ENCODE measurements at regions not wholly inside any gene's neighbourhood (a gene's known extent, or its start where the extent isn't known, plus 50 kb on each side); places are given as distances from the start of the nearest gene placed in this dataset.
"Not testable (repeated sequence)": the region's sequence is repeated elsewhere in the genome, so short reads cannot be mapped to it uniquely, and the experiment has no call there.

DNA sequence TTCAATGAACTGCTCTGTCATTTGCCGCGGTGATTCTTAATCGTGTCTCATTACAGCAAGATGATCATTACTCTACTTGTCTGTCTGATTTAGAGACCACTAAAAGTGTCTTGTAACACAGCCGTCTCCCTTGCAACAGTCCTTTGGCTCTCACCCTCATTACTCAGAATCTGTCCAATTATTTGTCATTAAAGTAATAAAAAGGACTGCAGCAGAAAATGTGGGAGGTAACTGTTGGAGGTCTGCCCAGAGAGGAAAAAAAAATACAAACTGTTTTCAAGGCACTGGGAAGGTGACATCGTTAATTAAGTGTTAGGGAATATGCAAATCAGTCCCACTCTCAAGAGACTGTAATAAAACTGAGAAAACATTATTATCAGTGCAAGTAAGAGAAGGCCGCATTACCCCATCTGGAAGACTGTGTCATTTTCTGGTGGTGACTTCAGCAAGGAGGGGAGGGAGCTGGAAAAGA, 281.0 kb downstream of the RASEF start:
- no peak for DNase-seq (ENCODE audit: low read depth in 2 of 2)

GRCh38 chr9:82783045-82783444, 279.9 kb downstream of the RASEF start:
- no peak for DNase-seq (ENCODE audit: low read depth in 2 of 2)

DNA sequence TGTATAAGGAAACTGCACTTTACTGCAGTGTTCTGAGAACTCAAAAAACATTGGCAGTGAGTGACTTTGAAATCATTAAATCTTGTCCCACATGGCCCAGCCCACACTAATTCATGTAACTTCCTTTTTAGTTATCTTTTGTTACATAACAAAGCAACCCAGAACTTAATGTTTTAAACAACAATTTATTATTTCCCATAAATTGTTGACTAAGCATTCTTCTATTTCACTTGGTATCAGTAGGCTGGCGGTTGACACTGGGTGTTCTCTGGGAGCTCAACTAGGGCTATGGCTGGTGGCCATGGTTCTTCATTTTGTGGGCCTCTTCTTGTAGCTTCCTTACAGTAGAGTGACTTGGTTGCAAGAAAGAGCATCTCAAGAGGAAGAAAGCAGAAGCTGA, 278.4 kb downstream of the RASEF start:
- DNase-seq (ENCODE audit: low read depth in 2 of 2), result no peak

- DNase-seq (ENCODE audit: low read depth in 2 of 2), result no peak
Measured at GRCh38 chr9:82789155-82789824, 273.7 kb downstream of the RASEF start.

DNA sequence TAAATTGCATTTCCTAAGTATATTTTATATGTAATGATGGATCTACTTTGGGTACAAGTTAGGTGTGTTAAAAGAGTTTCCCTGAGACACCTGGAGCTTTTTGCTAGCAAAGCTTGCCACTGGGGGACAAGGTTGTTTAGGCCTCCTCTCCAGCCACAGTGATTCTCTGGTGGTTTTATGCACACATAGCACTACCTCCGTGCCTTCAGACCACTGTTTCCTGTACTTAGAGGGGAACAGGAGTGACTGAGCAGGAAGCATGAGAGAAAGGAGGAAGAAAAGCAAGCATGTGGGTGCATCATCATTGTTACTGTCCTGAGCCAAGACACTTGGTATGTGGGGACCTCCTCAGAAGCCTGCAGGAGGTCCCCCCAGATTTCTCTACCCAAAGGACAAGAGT, 272.1 kb downstream of the RASEF start:
- DNase-seq (ENCODE audit: low read depth in 2 of 2), result no peak

DNA sequence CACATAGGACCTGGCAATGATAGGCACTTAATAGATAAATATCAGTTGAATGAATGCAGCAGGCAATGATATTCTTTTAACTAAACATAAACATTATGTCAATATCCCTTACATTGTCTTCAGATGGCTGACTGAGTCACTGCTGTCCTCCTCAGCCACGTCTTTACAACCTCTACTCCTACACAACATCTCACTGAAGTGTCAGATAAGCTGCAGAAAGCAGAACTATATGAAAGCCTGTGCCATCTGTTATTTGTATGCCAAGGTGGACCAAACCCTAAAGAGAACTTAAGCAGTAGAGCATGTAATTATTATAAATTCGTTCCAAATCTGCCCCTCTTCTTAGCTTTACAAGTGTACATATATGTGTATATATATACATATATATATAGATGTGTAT, 271.2 kb downstream of the RASEF start:
- no peak for DNase-seq (ENCODE audit: low read depth in 2 of 2)

DNA sequence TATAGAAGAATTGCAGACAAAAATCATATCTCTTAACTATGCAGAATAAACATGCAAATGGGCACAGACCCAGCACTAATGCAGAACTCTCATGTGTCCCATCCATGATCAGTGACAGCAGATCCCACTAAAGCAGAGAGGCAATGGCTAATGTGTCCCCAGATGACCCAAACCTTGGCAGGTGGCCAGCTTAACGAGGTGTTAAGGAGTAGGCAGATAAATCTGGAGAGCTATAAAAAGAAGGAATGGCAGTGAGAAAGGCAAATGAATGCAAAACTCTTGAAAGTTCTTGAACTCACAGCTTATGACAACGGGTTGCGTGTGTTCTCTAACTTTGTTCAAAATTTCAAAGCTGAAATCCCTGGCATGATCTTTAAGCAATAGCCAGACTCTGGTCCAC, 265.4 kb downstream of the RASEF start:
- no peak for DNase-seq (ENCODE audit: low read depth in 2 of 2)

DNA sequence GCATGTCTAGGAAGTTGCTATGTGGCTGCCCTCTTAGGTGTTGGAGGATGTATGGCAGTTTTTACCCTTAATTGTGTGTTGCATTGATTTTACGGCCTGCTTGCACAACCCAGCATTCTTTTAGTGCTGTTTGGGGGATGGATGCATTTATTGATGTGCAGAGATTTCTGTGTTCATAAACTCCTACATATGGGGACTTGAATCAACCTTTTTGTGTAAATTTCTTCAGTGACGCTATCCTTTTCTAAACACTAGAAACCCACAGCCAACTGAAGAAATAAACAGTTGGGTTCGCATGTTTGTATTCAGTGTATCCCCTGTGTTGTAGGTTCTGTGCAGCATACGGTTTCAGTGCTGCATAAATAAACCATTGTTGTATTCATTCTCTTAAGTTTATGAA, 263.7 kb downstream of the RASEF start:
- DNase-seq (ENCODE audit: low read depth in 2 of 2), result no peak

DNA sequence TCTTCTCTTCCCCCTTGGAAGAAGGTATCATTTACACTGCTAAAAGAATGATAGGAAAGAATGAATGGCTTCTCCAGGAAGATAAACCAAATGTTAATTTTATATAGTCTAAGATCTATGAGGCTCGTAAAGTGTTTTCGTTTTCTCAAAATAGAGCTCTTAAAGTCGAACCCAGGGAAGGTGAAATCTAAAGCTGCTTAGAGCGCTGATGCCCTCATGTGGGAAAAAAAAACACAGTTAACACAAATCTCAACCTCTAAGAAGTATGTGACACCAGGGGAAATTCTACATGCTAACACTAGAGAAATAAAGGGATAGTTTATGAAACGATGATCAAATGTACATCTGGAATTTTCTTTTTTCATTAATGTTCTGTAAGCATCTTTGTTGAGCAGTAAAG, 257.9 kb downstream of the RASEF start:
- DNase-seq (ENCODE audit: low read depth in 2 of 2), result no peak

GRCh38 chr9:82808478-82808877, 254.5 kb downstream of the RASEF start:
- DNase-seq (ENCODE audit: low read depth in 2 of 2), result no peak

DNA sequence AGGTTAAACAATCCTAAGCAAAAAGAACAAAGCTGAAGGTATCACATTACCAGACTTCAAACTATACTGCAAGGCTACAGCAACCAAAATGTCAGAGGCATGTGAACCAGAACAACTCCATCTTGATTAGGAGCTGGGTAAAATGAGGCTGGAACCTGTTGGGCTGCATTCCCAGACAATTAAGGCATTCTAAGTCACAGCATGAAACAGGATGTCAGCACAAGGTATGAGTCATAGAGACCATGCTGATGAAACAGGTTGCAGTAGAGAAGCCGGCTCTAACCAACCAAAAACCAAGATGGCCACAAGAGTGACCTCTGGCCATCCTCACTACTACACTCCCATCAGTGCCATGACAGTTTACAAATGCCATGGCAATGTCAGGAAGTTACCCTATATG, 252.0 kb downstream of the RASEF start:
- DNase-seq (ENCODE audit: low read depth in 2 of 2), result no peak

DNA sequence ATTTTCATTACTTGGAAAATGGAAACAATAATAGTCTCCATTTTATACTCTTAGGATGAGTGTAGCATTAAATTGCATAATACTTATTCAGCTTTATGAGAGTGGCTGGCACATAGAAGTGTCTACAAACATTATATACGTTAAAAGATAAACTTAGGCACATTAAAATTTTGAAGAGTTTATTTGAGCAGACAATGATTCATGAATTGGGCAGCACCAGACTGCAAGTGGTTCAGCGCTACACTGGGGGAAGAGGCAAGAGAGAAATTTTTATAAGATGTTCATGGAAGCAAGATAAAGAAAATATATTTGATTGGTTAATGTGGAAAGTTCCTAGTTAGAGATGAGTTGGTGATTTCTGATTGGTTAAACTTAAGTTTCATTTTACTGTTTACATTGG, 243.7 kb downstream of the RASEF start:
- no peak for DNase-seq (ENCODE audit: low read depth in 2 of 2)

DNA sequence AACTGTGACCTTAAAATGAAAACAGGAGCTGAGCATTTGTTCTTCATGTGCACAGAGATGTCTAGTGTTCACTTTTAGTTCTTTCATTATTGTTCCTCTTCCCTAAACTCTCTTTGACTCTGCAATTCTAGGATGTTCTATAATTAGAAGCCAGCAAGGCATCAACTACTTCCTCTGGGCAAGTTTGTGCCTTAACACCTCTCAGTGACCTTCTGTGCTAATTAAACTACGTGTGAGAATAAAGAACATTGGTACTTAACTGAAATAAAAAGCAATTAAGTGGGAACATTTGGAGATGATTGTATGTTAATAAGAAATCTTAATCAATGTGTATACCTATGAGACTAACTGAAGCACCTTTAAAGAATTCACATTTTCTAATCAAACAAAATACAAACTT, 242.8 kb downstream of the RASEF start:
- no peak for DNase-seq (ENCODE audit: low read depth in 2 of 2)

DNA sequence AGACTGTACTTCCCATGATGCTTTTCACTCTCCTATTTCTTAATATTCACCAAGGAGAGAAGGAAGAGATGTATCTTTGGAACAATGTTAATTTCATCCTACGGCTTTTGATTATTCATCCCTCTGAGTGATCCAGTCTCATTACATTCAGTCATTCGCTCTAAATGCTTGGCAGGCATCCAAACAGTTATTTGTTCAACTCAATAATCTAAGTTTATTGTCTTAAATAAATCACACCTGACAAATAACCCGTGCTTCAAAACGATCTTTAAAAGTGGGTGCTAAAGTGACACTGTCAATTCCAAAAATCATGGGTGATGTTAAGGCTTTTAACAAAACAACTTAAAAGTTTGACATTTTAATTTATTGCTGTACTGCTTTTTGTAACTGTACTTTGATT, 233.1 kb downstream of the RASEF start:
- DNase-seq (ENCODE audit: low read depth in 2 of 2), result no peak

DNA sequence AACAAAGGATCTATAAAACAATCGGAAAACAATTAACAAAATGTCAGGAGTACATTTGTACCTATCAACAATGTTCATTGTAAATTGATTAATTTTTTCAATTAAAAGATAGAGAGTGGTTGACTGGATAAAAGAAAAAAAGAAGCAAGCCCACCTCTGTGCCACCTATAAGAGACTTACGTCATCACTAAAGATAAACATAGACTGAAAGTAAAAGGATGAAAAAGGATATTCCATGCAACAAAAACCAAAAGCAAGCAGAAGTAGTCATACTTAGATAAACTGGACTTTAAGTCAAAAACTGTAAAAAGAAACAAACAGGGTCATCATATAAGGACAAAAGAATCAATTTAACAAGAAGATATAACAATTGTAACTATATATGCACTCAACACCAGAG, 197.4 kb downstream of the RASEF start:
- DNase-seq (ENCODE audit: low read depth in 2 of 2), result no peak

DNA sequence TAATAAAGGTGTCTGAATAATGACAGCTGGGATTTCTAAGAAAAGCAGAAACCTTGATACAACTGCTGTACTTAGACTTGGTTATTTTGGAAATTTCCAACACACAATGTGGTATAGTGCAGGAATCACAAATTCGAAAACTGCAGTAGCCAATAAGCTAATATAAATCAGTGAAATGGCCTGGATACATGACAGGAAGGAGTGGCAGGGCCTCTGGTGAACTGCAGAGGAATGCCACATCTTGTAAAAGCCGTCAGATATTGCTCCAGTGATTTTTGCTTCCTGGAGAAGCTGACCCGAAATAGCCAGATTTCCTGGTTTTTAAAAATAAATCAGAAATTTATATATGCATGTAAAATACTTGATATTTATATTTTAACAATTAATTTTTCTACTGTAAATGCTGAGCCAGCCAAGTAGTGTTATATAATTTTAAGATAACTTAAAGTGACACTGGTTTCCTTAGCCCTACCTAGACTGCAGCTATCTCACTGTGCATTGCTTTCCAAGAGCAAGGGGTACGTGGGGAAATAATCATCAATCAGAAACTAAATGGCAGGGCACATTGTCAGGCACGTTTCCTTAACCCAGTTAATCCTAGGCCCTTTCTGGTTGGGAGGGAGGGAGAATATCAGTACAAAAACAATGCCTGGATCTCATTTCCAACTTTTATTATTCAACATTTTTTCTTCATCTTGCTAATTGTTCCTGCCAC, 182.4 kb downstream of the RASEF start:
- DNase-seq (ENCODE audit: low read depth in 2 of 2), result no peak

- peak in 1 of 2 donors; percentile 16 for DNase-seq (ENCODE audit: low read depth in 2 of 2)
Measured at GRCh38 chr9:82882138-82882537, 180.8 kb downstream of the RASEF start.

DNA sequence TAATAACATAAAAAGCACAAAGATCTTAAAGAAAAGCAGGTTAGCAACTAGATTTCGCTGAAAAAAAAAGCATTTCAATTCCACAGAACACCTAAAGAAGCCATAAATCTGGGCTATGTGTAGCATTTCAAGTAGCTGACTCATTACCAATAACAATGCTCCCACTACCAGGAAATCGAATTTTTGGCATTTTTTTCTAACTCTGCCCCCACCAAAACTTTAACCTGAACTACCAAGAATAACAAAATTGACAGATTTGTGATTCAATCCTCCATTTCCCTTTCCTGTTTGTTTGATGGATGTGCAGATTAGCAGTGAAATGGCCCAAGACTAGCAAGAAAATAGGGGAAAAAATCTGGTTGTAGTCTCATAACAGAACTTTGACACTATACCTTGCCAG, 180.2 kb downstream of the RASEF start:
- DNase-seq (ENCODE audit: low read depth in 2 of 2), result peak in 1 of 2 donors; percentile 58

GRCh38 chr9:82883436-82883835, 179.5 kb downstream of the RASEF start:
- no peak for DNase-seq (ENCODE audit: low read depth in 2 of 2)

GRCh38 chr9:82883974-82884373, 179.0 kb downstream of the RASEF start:
- DNase-seq (ENCODE audit: low read depth in 2 of 2), result not testable (repeated sequence)

DNA sequence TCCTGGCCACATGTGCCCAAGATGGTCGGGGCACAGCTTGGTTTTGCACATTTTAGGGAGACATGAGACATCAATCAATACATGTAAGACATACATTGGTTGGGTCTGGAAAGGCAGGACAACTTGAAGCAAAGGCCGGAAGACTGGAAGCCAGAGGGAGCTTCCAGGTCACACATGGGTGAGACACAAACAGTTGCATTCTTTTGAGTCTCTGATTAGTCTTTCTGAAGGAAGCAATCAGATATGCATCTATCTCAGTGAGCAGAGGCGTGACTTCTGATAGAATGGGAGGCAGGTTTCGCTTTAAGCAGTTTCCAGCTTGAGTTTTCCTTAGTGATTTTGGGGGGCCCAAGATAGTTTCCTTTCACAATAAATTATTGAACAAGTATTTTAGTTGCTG, 172.5 kb downstream of the RASEF start:
- no peak for DNase-seq (ENCODE audit: low read depth in 2 of 2)

- DNase-seq (ENCODE audit: low read depth in 2 of 2), result no peak
Measured at GRCh38 chr9:82890865-82891264, 172.1 kb downstream of the RASEF start.

DNA sequence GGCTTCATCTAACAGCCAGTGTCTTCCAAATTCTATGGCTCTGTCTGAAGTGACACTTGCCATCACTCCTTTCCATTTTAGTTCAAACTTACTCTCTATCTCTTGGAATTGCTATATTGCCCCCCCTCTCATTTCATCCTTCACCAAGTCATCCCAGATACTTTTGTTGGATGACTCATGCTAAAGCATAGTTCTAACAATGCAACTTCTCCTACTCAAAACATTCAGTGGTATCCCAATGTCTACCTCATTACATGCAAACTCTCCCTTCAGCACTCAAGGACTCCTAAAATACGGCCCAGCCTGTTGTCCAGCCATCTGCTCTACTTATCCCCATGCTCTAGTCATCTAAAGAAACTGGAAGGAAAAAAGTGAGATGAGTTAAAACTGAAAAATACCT, 171.6 kb downstream of the RASEF start:
- no peak for DNase-seq (ENCODE audit: low read depth in 2 of 2)

All from lung microvascular endothelial cell (primary cell).